Stimulated activated naive CD8-positive, alpha-beta T cell treated with anti-CD3 and anti-CD28 coated beads, Interleukin-15, amount 100 ng/mL, for 72 hours (primary cell): ENCODE measurements at regions not wholly inside any gene's neighbourhood (a gene's known extent, or its start where the extent isn't known, plus 50 kb on each side); places are given as distances from the start of the nearest gene placed in this dataset.

Experiments
- ATAC-seq: fragments of 150-1000 bp; cut with Tn5 transposase; 2 replicates; pipeline ENCODE4 v1.10.0; 2021; ENCODE audit warnings: mild to moderate bottlenecking, moderate library complexity
- DNase-seq, 2 donors: peaks; one replicate each; pipeline ENCODE4 v3.0.0; 2021 to 2022
- H3K27ac Mint-ChIP-seq, 2 donors: one replicate each; pipeline ENCODE4 v1.8.0; 2022; ENCODE audit warnings: mild to moderate bottlenecking in 2 of 2, mixed read lengths in 2 of 2, moderate library complexity in 2 of 2
- H3K27me3 Mint-ChIP-seq: one replicate; pipeline ENCODE4 v1.8.0; 2022; ENCODE audit warnings: mixed read lengths
- H3K4me1 Mint-ChIP-seq: one replicate; pipeline ENCODE4 v1.8.0; 2022; ENCODE audit warnings: mild to moderate bottlenecking, mixed read lengths
- H3K4me3 Mint-ChIP-seq, 2 donors: one replicate each; pipeline ENCODE4 v1.8.0; 2022; ENCODE audit warnings: mild to moderate bottlenecking in 2 of 2, mixed read lengths in 2 of 2, moderate library complexity in 1 of 2
- H3K9me3 Mint-ChIP-seq, 2 donors: one replicate each; pipeline ENCODE4 v1.8.0; 2022; ENCODE audit warnings: mixed read lengths in 2 of 2

DNA sequence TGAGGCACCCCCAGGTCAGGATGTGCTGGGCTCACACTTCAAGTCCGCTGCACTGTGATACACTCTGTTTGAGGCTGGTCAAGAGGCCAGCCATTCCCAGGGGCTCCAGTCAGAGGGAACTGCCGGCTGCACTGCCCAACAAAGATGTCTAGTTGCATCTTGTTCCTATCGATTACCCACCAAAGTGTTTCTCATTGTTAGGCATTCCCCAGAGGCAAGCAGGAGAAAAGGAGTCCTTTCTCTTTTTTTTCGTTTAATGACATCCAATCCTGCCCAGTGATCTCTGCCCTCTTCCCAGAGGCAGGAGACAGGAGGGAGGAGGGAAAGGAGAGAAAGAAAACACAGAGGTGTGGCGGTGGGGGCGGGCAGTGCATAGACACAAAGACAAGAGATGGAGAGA is 150.4 kb downstream of the OMA1 start:
- DNase-seq (no peak), ATAC-seq (no peak)
- no peaks in the 10 kb centered on the region for H3K9me3 Mint-ChIP-seq
- H3K4me1 Mint-ChIP-seq: peaks cover 7% of the 10 kb centered on the region
- H3K27me3 Mint-ChIP-seq: no peaks in the 10 kb centered on the region
- no peak overlapping the region for H3K4me3 Mint-ChIP-seq
- H3K27ac Mint-ChIP-seq: no peak overlapping the region

DNA sequence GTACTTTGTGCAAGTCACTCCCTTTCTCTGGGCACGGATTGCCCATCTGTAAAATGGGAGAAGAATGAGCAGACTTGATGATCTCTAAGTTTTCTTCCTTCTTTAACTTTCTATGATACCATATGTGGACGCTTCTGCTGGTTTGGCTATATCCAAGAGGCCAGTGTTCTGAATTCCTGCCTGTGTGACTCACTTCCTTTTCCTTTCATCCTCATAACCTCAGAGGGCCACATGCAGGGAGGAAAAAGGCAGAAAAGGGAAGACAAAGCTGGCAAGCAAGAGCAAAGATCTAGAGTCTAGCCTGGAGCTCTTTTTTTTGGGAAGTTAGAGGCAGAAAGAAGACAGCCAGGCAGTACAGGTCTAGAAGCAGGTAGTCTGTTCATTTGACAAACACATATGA is 151.2 kb downstream of the OMA1 start:
- peaks cover 7% of the 10 kb centered on the region for H3K4me1 Mint-ChIP-seq
- DNase-seq: no peak
- H3K9me3 Mint-ChIP-seq: no peaks in the 10 kb centered on the region
- no peak for ATAC-seq
- no peak overlapping the region for H3K27ac Mint-ChIP-seq
- H3K4me3 Mint-ChIP-seq: no peak overlapping the region
- no peaks in the 10 kb centered on the region for H3K27me3 Mint-ChIP-seq

DNA sequence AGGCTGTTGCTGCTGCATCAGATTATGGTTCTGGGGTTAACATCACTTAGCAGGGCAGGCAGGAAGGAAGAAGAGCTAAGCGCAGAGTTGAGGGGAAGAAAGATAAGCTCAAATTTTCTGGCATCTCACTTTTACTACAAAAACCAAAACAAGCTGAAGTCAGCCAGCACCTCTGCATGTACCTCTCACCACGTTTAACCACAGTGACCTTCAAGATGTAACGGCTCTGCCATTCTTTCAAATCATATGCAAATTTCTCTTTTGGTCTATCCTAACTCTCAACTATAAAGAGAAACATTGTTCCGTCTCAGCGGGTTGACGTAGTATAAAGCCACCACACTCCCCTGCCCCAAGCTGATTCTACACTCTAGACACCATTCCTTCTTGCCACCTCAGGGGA is 154.4 kb downstream of the OMA1 start:
- no peaks in the 10 kb centered on the region for H3K9me3 Mint-ChIP-seq
- ATAC-seq: peak; percentile 97
- no peaks in the 10 kb centered on the region for H3K27me3 Mint-ChIP-seq
- H3K4me3 Mint-ChIP-seq: no peak overlapping the region
- peaks cover 7% of the 10 kb centered on the region for H3K4me1 Mint-ChIP-seq
- no peak overlapping the region for H3K27ac Mint-ChIP-seq
- DNase-seq: peak; percentile 34 to 46

DNA sequence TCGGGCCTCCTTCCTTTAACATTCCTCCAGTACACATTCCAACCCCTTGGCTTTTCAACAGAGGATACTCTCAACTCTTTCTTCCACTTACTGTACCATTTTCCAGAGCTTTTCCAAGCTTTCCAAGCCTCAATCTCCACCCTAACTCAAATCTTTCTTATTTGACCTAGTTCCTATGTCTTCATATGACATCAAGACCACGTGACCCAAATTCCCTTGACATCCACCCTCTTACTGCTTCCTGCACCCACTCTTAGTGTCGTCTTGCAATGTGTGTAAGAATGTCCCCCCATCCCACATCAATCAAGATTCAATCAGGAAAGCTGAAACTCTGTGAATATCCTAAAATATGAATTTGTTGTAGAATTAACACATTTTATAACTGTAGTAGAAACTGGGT is 155.0 kb downstream of the OMA1 start:
- no peaks in the 10 kb centered on the region for H3K9me3 Mint-ChIP-seq
- no peak for DNase-seq
- no peak overlapping the region for H3K27ac Mint-ChIP-seq
- H3K4me3 Mint-ChIP-seq: no peak overlapping the region
- peaks cover 7% of the 10 kb centered on the region for H3K4me1 Mint-ChIP-seq
- H3K27me3 Mint-ChIP-seq: no peaks in the 10 kb centered on the region
- ATAC-seq: peak; percentile 3

DNA sequence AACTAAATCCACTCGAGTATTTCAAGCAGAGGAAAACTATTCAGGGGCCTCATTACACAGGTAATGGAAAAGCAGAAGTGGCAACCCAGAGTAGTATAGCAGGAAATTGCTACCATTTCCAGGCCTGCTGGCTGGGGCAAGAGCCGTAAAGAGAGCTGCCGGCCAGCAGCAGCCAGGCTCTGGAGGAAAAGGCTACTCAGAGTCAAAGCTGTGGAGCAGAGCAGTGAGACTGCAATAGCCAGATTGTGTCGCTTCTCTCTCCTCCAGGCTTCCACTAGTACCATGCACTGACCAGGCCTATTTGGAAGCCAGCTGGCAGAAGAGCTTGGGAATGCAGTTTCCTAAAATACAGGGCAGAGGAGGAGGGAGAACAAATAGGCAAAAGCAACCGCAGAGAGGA is 155.5 kb downstream of the OMA1 start:
- Mint-ChIP-seq H3K27ac (no peak overlapping the region), H3K4me3 (no peak overlapping the region), H3K4me1 (peaks cover 7% of the 10 kb centered on the region), H3K27me3 (no peaks in the 10 kb centered on the region), H3K9me3 (no peaks in the 10 kb centered on the region)
- no peak for ATAC-seq
- no peak for DNase-seq

DNA sequence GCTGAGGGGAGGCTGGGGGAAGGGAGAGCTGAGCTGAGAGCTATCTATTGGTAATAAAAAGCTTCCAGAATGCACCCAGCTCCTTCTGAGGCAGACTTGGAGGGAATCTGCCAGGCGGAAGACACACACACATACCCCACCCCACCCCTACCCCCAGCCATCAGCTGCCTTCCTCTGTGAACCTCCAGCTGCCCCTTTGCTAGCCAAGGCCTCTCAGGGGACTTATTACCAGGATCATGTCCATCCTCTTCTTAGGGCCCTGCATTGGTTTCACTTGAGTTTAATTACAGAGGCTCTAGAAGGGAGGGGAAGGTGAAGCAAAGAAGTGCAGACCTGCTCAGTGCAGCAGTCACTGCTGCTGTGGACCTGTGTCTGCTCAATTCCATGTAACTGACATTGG is 156.4 kb downstream of the OMA1 start:
- Mint-ChIP-seq H3K27me3 (no peaks in the 10 kb centered on the region), H3K9me3 (no peaks in the 10 kb centered on the region), H3K4me3 (no peak overlapping the region), H3K4me1 (peaks cover 2% of the 10 kb centered on the region), H3K27ac (no peak overlapping the region)
- ATAC-seq (no peak), DNase-seq (no peak)

DNA sequence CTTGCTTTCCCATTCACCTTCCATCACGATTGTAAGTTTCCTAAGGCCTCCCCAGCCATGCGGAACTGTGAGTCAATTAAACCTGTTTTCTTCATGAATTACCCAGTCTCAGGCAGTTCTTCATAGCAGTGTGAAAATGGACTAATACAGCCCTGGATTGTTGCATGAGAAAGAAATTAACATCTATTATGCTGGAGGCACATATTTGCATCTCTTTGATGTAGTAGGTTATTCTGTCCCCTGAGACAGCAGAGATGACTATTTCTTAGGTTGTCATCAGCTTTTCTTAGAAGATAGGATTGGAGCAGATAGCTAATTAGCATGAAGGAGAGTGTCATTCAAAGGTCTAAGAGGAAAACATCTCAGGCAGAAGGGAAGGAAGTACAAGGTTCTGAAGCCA is 166.2 kb downstream of the OMA1 start:
- no peaks in the 10 kb centered on the region for H3K27me3 Mint-ChIP-seq
- H3K9me3 Mint-ChIP-seq: peaks cover 11 to 15% of the 10 kb centered on the region in 2 donors
- DNase-seq (no peak), ATAC-seq (no peak)
- H3K4me3 Mint-ChIP-seq: no peak overlapping the region
- H3K4me1 Mint-ChIP-seq: no peaks in the 10 kb centered on the region
- H3K27ac Mint-ChIP-seq: no peak overlapping the region

DNA sequence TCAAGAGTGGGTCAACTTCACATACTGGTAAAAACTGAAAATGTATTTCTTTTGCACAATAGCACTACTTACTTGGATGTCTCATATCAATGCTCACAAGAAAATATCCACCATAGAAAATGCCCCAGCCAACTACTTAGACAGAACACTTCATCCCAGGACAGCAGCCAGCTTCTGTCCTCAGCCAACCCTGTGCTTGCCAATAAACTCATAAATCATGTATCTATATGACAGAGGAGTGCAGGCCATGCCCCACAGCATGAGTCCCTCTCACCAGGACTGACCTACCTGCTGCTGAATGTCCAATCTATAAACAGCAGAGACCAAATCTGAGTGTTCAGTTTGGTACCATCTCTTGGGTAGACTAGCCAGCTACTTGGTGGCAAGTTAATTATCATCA is 179.3 kb downstream of the OMA1 start:
- Mint-ChIP-seq H3K27ac (no peak overlapping the region), H3K4me3 (no peak overlapping the region), H3K27me3 (no peaks in the 10 kb centered on the region), H3K4me1 (peaks cover 6% of the 10 kb centered on the region), H3K9me3 (peaks cover 9 to 16% of the 10 kb centered on the region in 2 donors)
- no peak for ATAC-seq
- DNase-seq: no peak

DNA sequence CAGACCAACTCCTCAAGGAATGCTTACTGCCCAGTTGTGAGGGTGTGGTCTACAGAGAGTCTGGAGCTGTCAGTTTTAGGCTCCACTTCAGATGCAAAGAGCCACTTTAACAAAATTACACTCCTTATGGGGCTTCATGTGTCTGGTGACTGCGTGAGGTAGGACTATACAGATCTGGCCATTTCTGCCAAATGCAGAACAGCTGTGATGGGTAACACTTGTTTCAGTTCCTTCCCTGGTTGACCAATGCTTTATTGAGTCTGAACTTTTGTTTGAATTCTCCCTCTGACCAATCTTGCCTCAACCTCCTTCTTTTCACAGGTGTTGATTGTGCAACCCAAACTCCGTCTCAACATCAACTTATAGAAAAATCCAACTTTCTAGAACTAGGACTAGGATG is 181.2 kb downstream of the OMA1 start:
- Mint-ChIP-seq H3K4me3 (no peak overlapping the region), H3K27me3 (no peaks in the 10 kb centered on the region), H3K27ac (no peak overlapping the region), H3K4me1 (peaks cover 15% of the 10 kb centered on the region), H3K9me3 (no peaks in the 10 kb centered on the region)
- no peak for DNase-seq
- no peak for ATAC-seq

DNA sequence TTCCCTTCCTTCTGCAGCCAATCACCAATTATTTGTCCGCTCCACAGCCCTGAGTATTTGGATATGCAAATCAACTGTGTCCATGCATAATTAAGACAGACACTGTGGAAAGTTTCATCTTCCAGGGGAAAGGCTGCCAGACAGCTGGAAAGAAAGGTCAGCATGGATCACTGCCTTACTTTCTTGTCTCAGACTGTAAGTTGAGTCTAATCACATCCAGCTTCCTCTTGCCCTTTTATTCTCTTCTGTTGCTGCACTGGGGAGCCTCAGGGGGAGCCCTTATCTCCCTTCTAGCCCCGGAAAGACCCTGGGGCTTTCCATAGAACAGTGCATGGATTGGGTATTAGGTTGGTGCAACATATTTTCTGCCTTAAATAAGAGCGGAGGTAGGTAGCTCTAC is 182.9 kb downstream of the OMA1 start:
- no peaks in the 10 kb centered on the region for H3K9me3 Mint-ChIP-seq
- ATAC-seq: peak; percentile 56
- DNase-seq: peak in 1 of 2 donors; percentile 18
- H3K4me3 Mint-ChIP-seq: no peak overlapping the region
- no peak overlapping the region for H3K27ac Mint-ChIP-seq
- H3K27me3 Mint-ChIP-seq: no peaks in the 10 kb centered on the region
- peaks cover 15% of the 10 kb centered on the region for H3K4me1 Mint-ChIP-seq

DNA sequence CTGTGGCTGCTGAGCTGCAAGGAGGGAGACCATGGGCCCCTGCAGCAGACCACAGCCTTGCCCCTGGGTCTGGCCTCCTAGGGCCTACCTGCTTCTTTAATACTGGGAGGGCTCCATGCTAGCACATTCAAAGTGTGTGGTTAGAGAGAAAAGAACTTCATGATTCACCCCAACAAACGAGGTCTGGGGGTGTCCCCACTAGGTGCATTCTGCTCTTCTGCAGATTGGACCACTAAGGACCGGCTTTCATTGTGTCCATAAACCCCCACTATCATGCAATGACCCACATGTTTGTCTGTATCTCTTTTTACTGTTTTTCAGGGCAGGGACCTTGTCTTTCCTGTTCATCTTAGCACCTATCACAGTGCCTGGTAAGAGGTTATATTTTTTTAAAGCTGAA is 185.4 kb downstream of the OMA1 start:
- no peaks in the 10 kb centered on the region for H3K9me3 Mint-ChIP-seq
- no peaks in the 10 kb centered on the region for H3K27me3 Mint-ChIP-seq
- no peak overlapping the region for H3K4me3 Mint-ChIP-seq
- ATAC-seq (peak; percentile 86), DNase-seq (peak; percentile 7 to 19)
- H3K27ac Mint-ChIP-seq: no peak overlapping the region
- H3K4me1 Mint-ChIP-seq: peaks cover 15% of the 10 kb centered on the region

DNA sequence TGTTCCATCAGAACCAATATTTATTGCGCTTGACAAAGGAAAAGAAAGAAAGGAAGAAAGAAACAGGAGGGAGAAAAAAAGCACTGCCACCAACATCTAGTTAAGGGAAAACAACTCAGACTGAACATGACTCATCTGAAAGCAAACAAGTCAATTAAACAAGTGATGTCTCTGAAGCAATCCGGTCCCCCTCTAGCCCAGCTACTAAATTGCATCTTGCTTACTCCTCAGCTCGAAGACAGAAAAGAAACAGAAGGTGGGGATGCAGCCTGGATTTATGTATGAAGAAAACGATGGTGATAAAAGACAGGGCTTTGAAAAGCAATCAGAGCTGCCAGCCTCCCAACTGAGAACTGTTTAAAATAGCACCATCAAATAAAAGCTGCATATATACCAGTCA is 188.2 kb downstream of the OMA1 start:
- no peaks in the 10 kb centered on the region for H3K9me3 Mint-ChIP-seq
- ATAC-seq: no peak
- H3K4me1 Mint-ChIP-seq: peaks cover 9% of the 10 kb centered on the region
- H3K27me3 Mint-ChIP-seq: no peaks in the 10 kb centered on the region
- no peak overlapping the region for H3K4me3 Mint-ChIP-seq
- no peak overlapping the region for H3K27ac Mint-ChIP-seq
- no peak for DNase-seq

DNA sequence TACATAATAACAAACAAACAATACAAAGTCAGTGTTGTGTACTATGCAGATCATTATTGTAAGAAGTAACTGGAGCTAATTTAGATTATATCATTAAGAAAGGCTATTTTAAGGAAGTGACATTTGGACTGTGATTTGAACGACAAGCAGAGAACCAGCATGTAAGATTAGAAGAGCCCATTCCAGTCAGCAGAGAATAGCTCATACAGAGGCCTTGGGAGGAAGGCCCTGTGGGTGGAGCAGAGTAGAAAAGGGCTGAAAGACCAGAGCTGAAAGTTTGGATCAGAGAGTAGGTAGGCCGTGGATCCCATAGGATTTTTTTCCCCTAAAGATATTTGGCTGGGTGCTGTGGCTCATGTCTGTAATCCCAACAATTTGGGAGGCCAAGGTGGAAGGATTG is 190.1 kb downstream of the OMA1 start:
- ATAC-seq: no peak
- H3K27me3 Mint-ChIP-seq: no peaks in the 10 kb centered on the region

DNA sequence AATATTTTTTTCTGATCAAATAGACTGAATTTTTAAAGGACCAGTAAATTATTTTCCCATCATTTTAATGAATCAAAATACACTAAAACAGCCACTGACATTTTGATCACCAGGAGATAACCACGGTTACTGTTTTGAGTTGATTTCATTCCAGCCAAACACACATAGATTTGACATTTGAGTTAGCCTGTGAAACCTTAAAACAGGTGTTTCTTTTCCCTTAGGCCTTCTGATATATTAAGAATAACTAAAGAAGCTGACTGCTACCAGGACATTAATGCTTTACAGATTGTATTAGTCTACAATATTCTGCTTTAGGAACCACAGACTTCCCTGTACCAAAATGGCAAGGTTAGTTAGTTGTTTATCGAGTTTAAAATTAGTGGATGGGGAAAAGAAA is 193.4 kb downstream of the OMA1 start:
- Mint-ChIP-seq H3K4me3 (no peak overlapping the region), H3K4me1 (no peaks in the 10 kb centered on the region), H3K9me3 (peaks cover 15 to 21% of the 10 kb centered on the region in 2 donors), H3K27ac (peak overlapping the region in 1 of 2 donors; percentile 48), H3K27me3 (no peaks in the 10 kb centered on the region)
- DNase-seq: no peak
- ATAC-seq: no peak

More for the DNA sequence above, 190.1 kb downstream of the OMA1 start:
- Mint-ChIP-seq H3K4me1 (peaks cover 6% of the 10 kb centered on the region), H3K27ac (peak overlapping the region in 1 of 2 donors; percentile 76), H3K9me3 (peaks cover 4 to 9% of the 10 kb centered on the region in 2 donors), H3K4me3 (no peak overlapping the region)
- no peak for DNase-seq

DNA sequence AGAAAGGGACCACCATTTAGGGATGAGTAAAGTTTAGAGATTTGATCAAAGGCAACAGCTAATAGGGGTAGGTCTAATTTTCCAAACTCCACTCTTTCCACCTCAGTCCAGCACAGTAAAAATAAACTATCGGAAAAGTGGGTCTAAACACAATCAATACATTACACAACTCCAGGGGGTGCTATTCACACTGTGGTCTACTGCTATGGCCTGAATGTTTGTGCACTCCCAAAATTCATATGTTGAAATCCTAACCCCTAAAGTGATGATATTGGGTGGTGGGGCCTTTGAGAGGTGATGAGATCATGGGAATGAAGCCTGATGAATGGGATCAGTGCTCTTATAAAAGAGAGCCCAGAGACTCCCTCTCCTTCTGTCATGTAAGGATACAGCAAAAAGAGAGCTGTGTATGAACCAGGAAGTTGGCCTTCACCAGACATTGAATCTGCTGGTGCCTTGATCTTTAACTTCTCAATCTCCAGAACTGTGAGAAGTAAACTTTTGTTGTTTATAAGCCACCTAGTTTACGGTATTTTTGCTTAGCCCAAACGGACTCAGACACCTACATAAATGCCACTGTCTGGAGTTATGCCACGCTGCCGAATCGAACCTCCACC is 193.9 kb downstream of the OMA1 start:
- Mint-ChIP-seq H3K27ac (peak overlapping the region in 1 of 2 donors; percentile 48), H3K9me3 (peaks cover 15 to 21% of the 10 kb centered on the region in 2 donors), H3K4me3 (no peak overlapping the region), H3K27me3 (no peaks in the 10 kb centered on the region), H3K4me1 (no peaks in the 10 kb centered on the region)
- ATAC-seq (no peak), DNase-seq (no peak)

DNA sequence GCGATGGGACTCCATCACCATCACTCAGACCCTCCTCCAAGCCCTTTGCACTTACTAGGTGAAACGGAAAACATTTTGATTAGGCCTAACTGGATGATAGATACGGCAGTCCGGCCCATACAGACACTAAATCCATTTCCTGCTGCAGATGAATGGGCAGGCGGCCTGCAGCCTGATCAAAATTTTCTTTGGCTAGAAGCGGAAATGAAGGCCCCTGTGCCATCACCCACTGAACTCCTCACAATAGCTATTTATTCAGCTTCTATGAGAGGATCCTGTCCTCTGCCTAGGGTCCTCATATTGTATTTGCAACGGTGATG is 200.5 kb downstream of the OMA1 start:
- Mint-ChIP-seq H3K4me1 (peaks cover 8% of the 10 kb centered on the region), H3K27ac (no peak overlapping the region), H3K9me3 (peaks cover 1 to 13% of the 10 kb centered on the region in 2 donors), H3K4me3 (no peak overlapping the region), H3K27me3 (no peaks in the 10 kb centered on the region)
- ATAC-seq: no peak
- DNase-seq: no peak
